Liver (tissue), 3 donors: ENCODE measurements at regions not wholly inside any gene's neighbourhood (a gene's known extent, or its start where the extent isn't known, plus 50 kb on each side); places are given as distances from the start of the nearest gene placed in this dataset.
"Not testable (repeated sequence)": the region's sequence is repeated elsewhere in the genome, so short reads cannot be mapped to it uniquely, and the experiment has no call there.

Experiments used
- CTCF ChIP-seq: fragments of 150-350 bp; IDR thresholded peaks from 2 replicates; pipeline ENCODE4 v1.5.1; 2017; ENCODE audit warnings: improper control_type of control experiment, low read depth, low read length; ENCODE audit not compliant: missing input control
- EGR1 ChIP-seq, 2 donors: IDR thresholded peaks; 2 replicates each; pipeline ENCODE4 v1.6.1; 2016 to 2018; ENCODE audit warnings: antibody characterized with exemption in 2 of 2, low read depth in 2 of 2
- GABPA ChIP-seq, 2 donors: IDR thresholded peaks in 1 of 2; conservative IDR thresholded peaks in 1 of 2; 2 replicates each; pipeline ENCODE4 v1.6.1; 2016; ENCODE audit warnings: antibody characterized with exemption in 2 of 2, mild to moderate bottlenecking in 1 of 2, moderate library complexity in 1 of 2
- NR2F2 ChIP-seq: IDR thresholded peaks from 2 replicates; pipeline ENCODE4 v1.6.1; 2016; ENCODE audit warnings: antibody characterized with exemption
- REST ChIP-seq: IDR thresholded peaks from 2 replicates; pipeline ENCODE4 v1.6.1; 2016; ENCODE audit warnings: antibody characterized with exemption, mild to moderate bottlenecking
- SP1 ChIP-seq: IDR thresholded peaks from 2 replicates; pipeline ENCODE4 v1.6.1; 2018; ENCODE audit warnings: antibody characterized with exemption, mild to moderate bottlenecking
- YY1 ChIP-seq: IDR thresholded peaks from 2 replicates; pipeline ENCODE4 v1.6.1; 2016; ENCODE audit warnings: antibody characterized with exemption, mild to moderate bottlenecking
- donor health status: healthy.
- donor health status: healthy.

- TF ChIP-seq NR2F2; CTCF; GABPA (IDR thresholded peaks at IDR 0.05 in 1 of 2, conservative IDR thresholded peaks at IDR 0.05 in 1 of 2); YY1; SP1; REST; EGR1 (IDR thresholded peaks at IDR 0.05; ENCODE audit: low read depth in 2 of 2): not testable (repeated sequence)
Measured at GRCh38 chr6:86489042-86489441, 448.3 kb upstream of the HTR1E start.
